Neural progenitor cell (in vitro differentiated cells): ENCODE measurements at regions not wholly inside any gene's neighbourhood (a gene's known extent, or its start where the extent isn't known, plus 50 kb on each side); places are given as distances from the start of the nearest gene placed in this dataset.
A peak's percentile ranks its signal among the peaks of the same experiment; 100 is the strongest.

Source experiments
- DNase-seq: peaks from one replicate; pipeline ENCODE4 v3.0.0-alpha.2; 2016; ENCODE audit warnings: low spot score
- H2AFZ ChIP-seq: fragments of 200-600 bp; sonication (generic); replicated peaks from 2 replicates; pipeline ENCODE4 v1.6.1; 2016; ENCODE audit warnings: antibody characterized with exemption
- H3F3A ChIP-seq: fragments of 200-600 bp; sonication (generic); 2 replicates; pipeline ENCODE4 v1.6.1; 2016; ENCODE audit warnings: antibody characterized with exemption, low read depth
- H3K27ac ChIP-seq: fragments of 200-600 bp; sonication (generic); 2 replicates; pipeline ENCODE4 v1.5.1; 2016; ENCODE audit warnings: mild to moderate bottlenecking
- H3K27me3 ChIP-seq: fragments of 200-600 bp; sonication (generic); 2 replicates; pipeline ENCODE4 v1.6.1; 2016; ENCODE audit warnings: mild to moderate bottlenecking, moderate library complexity
- H3K36me3 ChIP-seq: fragments of 200-600 bp; sonication (generic); 2 replicates; pipeline ENCODE4 v1.5.1; 2016
- H3K4me1 ChIP-seq: fragments of 200-600 bp; sonication (generic); 2 replicates; pipeline ENCODE4 v1.6.1; 2016; ENCODE audit warnings: mixed run types
- H3K4me2 ChIP-seq: fragments of 200-600 bp; sonication (generic); 2 replicates; pipeline ENCODE4 v1.6.1; 2016
- H3K4me3 ChIP-seq: fragments of 200-600 bp; sonication (generic); 2 replicates; pipeline ENCODE4 v1.5.1; 2016
- H3K79me2 ChIP-seq: fragments of 200-600 bp; sonication (generic); 2 replicates; pipeline ENCODE4 v1.6.1; 2016; ENCODE audit warnings: low read depth
- H3K9ac ChIP-seq: fragments of 200-600 bp; sonication (generic); 2 replicates; pipeline ENCODE4 v1.6.1; 2016
- H3K9me3 ChIP-seq: fragments of 200-600 bp; sonication (generic); 2 replicates; pipeline ENCODE4 v1.5.1; 2016; ENCODE audit warnings: low read depth
- H4K20me1 ChIP-seq: fragments of 200-600 bp; sonication (generic); 2 replicates; pipeline ENCODE4 v1.6.1; 2016; ENCODE audit warnings: low read depth
- H3K27ac Mint-ChIP-seq: 3 replicates; pipeline ENCODE4 v1.8.0; 2021; ENCODE audit warnings: mixed read lengths
- H3K27me3 Mint-ChIP-seq: 2 replicates; pipeline ENCODE4 v1.8.0; 2022; ENCODE audit warnings: low read depth, mild to moderate bottlenecking, inconsistent platforms, moderate library complexity, mixed read lengths; ENCODE audit not compliant: insufficient read depth
- H3K36me3 Mint-ChIP-seq: 3 replicates; pipeline ENCODE4 v1.8.0; 2021; ENCODE audit warnings: mixed read lengths
- H3K4me1 Mint-ChIP-seq: 3 replicates; pipeline ENCODE4 v1.8.0; 2021; ENCODE audit warnings: mixed read lengths
- H3K4me3 Mint-ChIP-seq: 3 replicates; pipeline ENCODE4 v1.8.0; 2021; ENCODE audit warnings: mild to moderate bottlenecking, moderate library complexity, mixed read lengths
- H3K9me3 Mint-ChIP-seq: 3 replicates; pipeline ENCODE4 v1.8.0; 2020; ENCODE audit warnings: mixed read lengths
- EZH2 ChIP-seq: fragments of 200-600 bp; sonication (generic); IDR thresholded peaks from 2 replicates; pipeline ENCODE4 v1.6.1; 2017; ENCODE audit warnings: antibody characterized with exemption, mild to moderate bottlenecking, moderate library complexity
- EZH2phosphoT487 ChIP-seq: fragments of 200-600 bp; sonication (generic); IDR thresholded peaks from 2 replicates; pipeline ENCODE4 v1.6.1; 2017; ENCODE audit warnings: antibody characterized with exemption
- TF ChIP-seq, protein P1 (sequence below): fragments of 200-600 bp; sonication (generic); IDR thresholded peaks from 2 replicates; pipeline ENCODE4 v1.5.1; 2017; ENCODE audit warnings: antibody characterized with exemption, mild to moderate bottlenecking

DNA sequence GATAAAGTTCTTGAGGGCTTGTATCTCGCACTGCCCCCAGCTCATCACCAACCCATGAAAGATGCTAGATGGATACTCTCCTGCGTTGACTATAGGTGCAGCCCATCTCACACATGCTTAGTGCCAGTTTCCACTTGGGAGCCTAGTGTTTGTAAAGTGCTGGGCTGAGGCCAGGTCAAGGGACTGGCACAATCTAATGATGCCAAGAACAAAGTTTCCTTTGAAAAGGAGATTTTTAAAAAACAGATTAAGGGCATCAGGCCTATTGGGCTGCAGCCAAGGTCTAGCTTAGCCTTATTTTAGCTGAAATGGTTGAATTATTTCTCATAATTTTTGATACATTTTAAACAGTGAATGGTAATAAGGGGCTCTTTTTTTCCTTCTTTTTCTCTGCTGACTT is 259.0 kb downstream of the ADRA2A start:
- H4K20me1 ChIP-seq: no peaks in the 10 kb centered on the region
- H3K27ac ChIP-seq: no peak overlapping the region
- DNase-seq: no peak
- no peak overlapping the region for H3K9ac ChIP-seq
- H3K4me2 ChIP-seq: no peak overlapping the region
- TF ChIP-seq, protein P1, sequence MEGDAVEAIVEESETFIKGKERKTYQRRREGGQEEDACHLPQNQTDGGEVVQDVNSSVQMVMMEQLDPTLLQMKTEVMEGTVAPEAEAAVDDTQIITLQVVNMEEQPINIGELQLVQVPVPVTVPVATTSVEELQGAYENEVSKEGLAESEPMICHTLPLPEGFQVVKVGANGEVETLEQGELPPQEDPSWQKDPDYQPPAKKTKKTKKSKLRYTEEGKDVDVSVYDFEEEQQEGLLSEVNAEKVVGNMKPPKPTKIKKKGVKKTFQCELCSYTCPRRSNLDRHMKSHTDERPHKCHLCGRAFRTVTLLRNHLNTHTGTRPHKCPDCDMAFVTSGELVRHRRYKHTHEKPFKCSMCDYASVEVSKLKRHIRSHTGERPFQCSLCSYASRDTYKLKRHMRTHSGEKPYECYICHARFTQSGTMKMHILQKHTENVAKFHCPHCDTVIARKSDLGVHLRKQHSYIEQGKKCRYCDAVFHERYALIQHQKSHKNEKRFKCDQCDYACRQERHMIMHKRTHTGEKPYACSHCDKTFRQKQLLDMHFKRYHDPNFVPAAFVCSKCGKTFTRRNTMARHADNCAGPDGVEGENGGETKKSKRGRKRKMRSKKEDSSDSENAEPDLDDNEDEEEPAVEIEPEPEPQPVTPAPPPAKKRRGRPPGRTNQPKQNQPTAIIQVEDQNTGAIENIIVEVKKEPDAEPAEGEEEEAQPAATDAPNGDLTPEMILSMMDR: no peak
- TF ChIP-seq EZH2: no peak
- TF ChIP-seq EZH2phosphoT487: no peak
- H3K27ac Mint-ChIP-seq: no peak overlapping the region
- H3K36me3 Mint-ChIP-seq: no peaks in the 10 kb centered on the region
- no peak overlapping the region for H2AFZ ChIP-seq
- H3K4me1 ChIP-seq: no peaks in the 10 kb centered on the region
- no peak overlapping the region for H3K4me3 ChIP-seq
- no peaks in the 10 kb centered on the region for H3K36me3 ChIP-seq
- no peaks in the 10 kb centered on the region for H3K27me3 Mint-ChIP-seq
- no peaks in the 10 kb centered on the region for H3K4me1 Mint-ChIP-seq
- no peaks in the 10 kb centered on the region for H3F3A ChIP-seq
- no peaks in the 10 kb centered on the region for H3K27me3 ChIP-seq
- peaks cover 13% of the 10 kb centered on the region for H3K9me3 Mint-ChIP-seq
- no peaks in the 10 kb centered on the region for H3K9me3 ChIP-seq
- no peaks in the 10 kb centered on the region for H3K79me2 ChIP-seq
- no peak overlapping the region for H3K4me3 Mint-ChIP-seq

- Mint-ChIP-seq H3K9me3 (peaks cover 23% of the 10 kb centered on the region), H3K27ac (no peak overlapping the region), H3K4me3 (no peak overlapping the region), H3K27me3 (peaks cover 2% of the 10 kb centered on the region), H3K4me1 (no peaks in the 10 kb centered on the region), H3K36me3 (no peaks in the 10 kb centered on the region)
- Histone ChIP-seq H3K4me1 (no peaks in the 10 kb centered on the region), H3K4me3 (no peak overlapping the region), H3K36me3 (no peaks in the 10 kb centered on the region), H3K79me2 (no peaks in the 10 kb centered on the region), H3F3A (no peaks in the 10 kb centered on the region), H3K4me2 (no peak overlapping the region), H3K9ac (no peak overlapping the region), H2AFZ (no peak overlapping the region), H4K20me1 (no peaks in the 10 kb centered on the region), H3K27ac (no peak overlapping the region), H3K27me3 (no peaks in the 10 kb centered on the region), H3K9me3 (no peaks in the 10 kb centered on the region)
- no peak for DNase-seq
- TF ChIP-seq EZH2phosphoT487 (no peak), EZH2 (no peak)
- TF ChIP-seq, protein P1: no peak
Observed at GRCh38 chr10:111338035-111338434, 261.2 kb downstream of the ADRA2A start.

GRCh38 chr10:111338805-111339204 is 262.0 kb downstream of the ADRA2A start:
- Histone ChIP-seq H4K20me1 (no peaks in the 10 kb centered on the region), H3K4me3 (no peak overlapping the region), H2AFZ (no peak overlapping the region), H3F3A (no peaks in the 10 kb centered on the region), H3K4me2 (no peak overlapping the region), H3K36me3 (no peaks in the 10 kb centered on the region), H3K4me1 (no peaks in the 10 kb centered on the region), H3K9ac (no peak overlapping the region), H3K9me3 (no peaks in the 10 kb centered on the region), H3K27me3 (no peaks in the 10 kb centered on the region), H3K27ac (no peak overlapping the region), H3K79me2 (no peaks in the 10 kb centered on the region)
- peaks cover 3% of the 10 kb centered on the region for H3K27me3 Mint-ChIP-seq
- no peak overlapping the region for H3K27ac Mint-ChIP-seq
- DNase-seq: no peak
- H3K36me3 Mint-ChIP-seq: no peaks in the 10 kb centered on the region
- peaks cover 23% of the 10 kb centered on the region for H3K9me3 Mint-ChIP-seq
- TF ChIP-seq EZH2phosphoT487: no peak
- TF ChIP-seq EZH2: no peak
- TF ChIP-seq, protein P1: no peak
- no peaks in the 10 kb centered on the region for H3K4me1 Mint-ChIP-seq
- H3K4me3 Mint-ChIP-seq: no peak overlapping the region

DNA sequence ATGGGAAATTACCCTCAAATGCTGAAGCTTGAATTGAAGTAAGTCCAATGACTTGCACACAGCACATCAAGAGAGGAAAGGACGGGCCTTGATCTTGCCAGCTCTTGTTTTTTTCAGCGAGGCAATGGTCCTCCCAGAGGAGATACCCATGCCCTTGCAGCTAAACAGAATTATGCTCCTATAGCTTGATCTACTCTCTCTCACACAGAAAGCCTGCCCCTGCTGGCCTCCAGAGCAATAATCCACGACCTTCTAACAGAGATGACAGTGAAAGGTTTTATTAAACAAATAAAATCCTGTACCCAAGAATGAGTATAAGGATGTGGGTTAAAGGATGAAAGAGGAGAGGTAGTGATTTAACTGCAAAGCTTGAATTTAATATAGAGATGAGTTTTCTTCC is 268.0 kb downstream of the ADRA2A start:
- TF ChIP-seq, protein P1: peak; percentile 53
- TF ChIP-seq EZH2 (no peak), EZH2phosphoT487 (no peak)
- H3F3A ChIP-seq: no peaks in the 10 kb centered on the region
- no peaks in the 10 kb centered on the region for H3K27me3 ChIP-seq
- H3K9ac ChIP-seq: no peak overlapping the region
- Mint-ChIP-seq H3K9me3 (peaks cover 23% of the 10 kb centered on the region), H3K4me3 (no peak overlapping the region), H3K36me3 (no peaks in the 10 kb centered on the region), H3K27me3 (peaks cover 5% of the 10 kb centered on the region), H3K4me1 (no peaks in the 10 kb centered on the region), H3K27ac (no peak overlapping the region)
- no peak overlapping the region for H3K4me2 ChIP-seq
- no peaks in the 10 kb centered on the region for H3K4me1 ChIP-seq
- no peaks in the 10 kb centered on the region for H3K9me3 ChIP-seq
- H2AFZ ChIP-seq: no peak overlapping the region
- no peaks in the 10 kb centered on the region for H4K20me1 ChIP-seq
- DNase-seq: no peak
- no peak overlapping the region for H3K4me3 ChIP-seq
- H3K36me3 ChIP-seq: no peaks in the 10 kb centered on the region
- no peaks in the 10 kb centered on the region for H3K79me2 ChIP-seq
- H3K27ac ChIP-seq: no peak overlapping the region
